Muscle of leg (tissue), 3 donors: ENCODE measurements at regions not wholly inside any gene's neighbourhood (a gene's known extent, or its start where the extent isn't known, plus 50 kb on each side); places are given as distances from the start of the nearest gene placed in this dataset.
"Not testable (repeated sequence)": the region's sequence is repeated elsewhere in the genome, so short reads cannot be mapped to it uniquely, and the experiment has no call there.

Source experiments
- DNase-seq: peaks from one replicate; pipeline ENCODE4 v3.0.0; 2013
- H3K27ac ChIP-seq: one replicate; pipeline ENCODE4 v1.5.1; 2013; ENCODE audit warnings: mild to moderate bottlenecking, low read length, control low read depth
- H3K27me3 ChIP-seq: one replicate; pipeline ENCODE4 v1.6.1; 2013; ENCODE audit warnings: low read length; ENCODE audit not compliant: control insufficient read depth, insufficient read depth
- H3K36me3 ChIP-seq: one replicate; pipeline ENCODE4 v1.6.1; 2013; ENCODE audit warnings: low read length; ENCODE audit not compliant: control insufficient read depth, insufficient read depth
- H3K4me1 ChIP-seq: one replicate; pipeline ENCODE4 v1.6.1; 2013; ENCODE audit warnings: low read length; ENCODE audit not compliant: control insufficient read depth, insufficient read depth
- H3K4me3 ChIP-seq: one replicate; pipeline ENCODE4 v1.5.1; 2013; ENCODE audit warnings: low read length, control low read depth
- H3K9me3 ChIP-seq: replicated peaks from 2 replicates; pipeline ENCODE4 v1.6.1; 2013; ENCODE audit warnings: low read depth, low read length; ENCODE audit not compliant: control insufficient read depth
- WGBS: methylation state at CpG from one replicate; pipeline ENCODE4 v1.1.5; 2013; ENCODE audit warnings: missing lambda C conversion rate; ENCODE audit not compliant: insufficient coverage; 5-methylcytosine and 5-hydroxymethylcytosine counted together

GRCh38 chr21:9847511-9847910 lies 673.9 kb upstream of the TPTE start:
- H3K4me3 ChIP-seq, H3K27ac ChIP-seq, DNase-seq, H3K27me3 ChIP-seq, H3K4me1 ChIP-seq, H3K36me3 ChIP-seq: not testable (repeated sequence)
- H3K9me3 ChIP-seq = peaks cover 20% of the 10 kb centered on the region
- WGBS = 71% methylated on average over 5 of the region's 7 CpGs

DNA sequence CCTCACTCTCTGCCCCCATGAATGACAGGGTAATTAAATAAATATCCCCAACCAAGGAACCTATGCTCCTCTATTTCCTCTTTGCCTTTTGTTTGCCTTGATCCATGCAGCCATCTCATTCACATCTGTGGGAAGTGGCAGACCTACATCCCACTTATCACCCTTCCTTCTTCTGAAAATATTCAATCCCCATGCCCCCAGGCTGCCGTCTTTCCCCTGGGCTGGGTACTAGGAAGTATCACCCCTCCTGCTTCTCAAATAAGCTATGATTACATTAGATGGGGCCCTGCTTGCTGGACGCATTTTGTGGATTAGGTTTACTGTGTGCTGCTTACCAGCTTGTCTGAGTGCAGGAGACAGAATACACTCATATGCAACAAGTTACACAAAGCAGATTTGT lies 670.2 kb upstream of the TPTE start:
- WGBS = no CpG with 5 or more reads among the region's 2 CpGs
- not testable (repeated sequence) for H3K36me3 ChIP-seq, H3K4me3 ChIP-seq, H3K4me1 ChIP-seq, H3K27ac ChIP-seq, H3K27me3 ChIP-seq, DNase-seq
- H3K9me3 ChIP-seq = peaks cover 10% of the 10 kb centered on the region

GRCh38 chr21:9851695-9852094 lies 669.7 kb upstream of the TPTE start:
- not testable (repeated sequence) for H3K9me3 ChIP-seq, H3K36me3 ChIP-seq, H3K27me3 ChIP-seq, DNase-seq, H3K27ac ChIP-seq, H3K4me3 ChIP-seq, H3K4me1 ChIP-seq
- 52% methylated on average over 4 of the region's 7 CpGs for WGBS

GRCh38 chr21:9857563-9857962 lies 663.8 kb upstream of the TPTE start:
- not testable (repeated sequence) for H3K36me3 ChIP-seq, H3K4me1 ChIP-seq, H3K27me3 ChIP-seq, H3K9me3 ChIP-seq, DNase-seq, H3K4me3 ChIP-seq, H3K27ac ChIP-seq
- WGBS = 38% methylated on average over 3 of the region's 9 CpGs

DNA sequence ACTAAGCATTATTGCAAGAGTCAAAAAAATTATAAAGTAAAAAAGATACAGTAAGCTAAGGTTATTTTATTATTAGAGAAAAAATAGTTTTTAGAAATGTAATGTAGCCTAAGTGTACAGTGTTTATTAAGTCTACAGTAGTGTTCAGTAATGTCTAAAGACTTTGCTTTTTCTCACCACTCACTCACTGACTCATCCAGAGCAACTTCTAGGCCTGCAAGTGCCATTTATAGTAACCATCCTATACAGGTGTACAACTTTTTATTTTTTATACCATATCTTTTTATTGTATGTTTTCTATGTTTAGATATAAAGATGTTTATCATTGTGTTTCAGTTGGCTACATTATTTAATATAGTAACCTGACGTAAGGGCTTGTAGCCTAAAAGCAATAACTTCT lies 661.5 kb upstream of the TPTE start:
- H3K9me3 ChIP-seq = peaks cover 11% of the 10 kb centered on the region

GRCh38 chr21:9862456-9862855 lies 658.9 kb upstream of the TPTE start:
- not testable (repeated sequence) for H3K36me3 ChIP-seq, H3K27ac ChIP-seq, H3K4me3 ChIP-seq, H3K4me1 ChIP-seq, H3K27me3 ChIP-seq, DNase-seq
- WGBS = 68% methylated on average over 3 of the region's 4 CpGs
- H3K9me3 ChIP-seq = peaks cover 11% of the 10 kb centered on the region

More for the DNA sequence above, 661.5 kb upstream of the TPTE start:
- H3K36me3 ChIP-seq, H3K4me3 ChIP-seq, H3K4me1 ChIP-seq, H3K27me3 ChIP-seq, H3K27ac ChIP-seq, DNase-seq: not testable (repeated sequence)
- no CpG with 5 or more reads among the region's 1 CpG for WGBS

GRCh38 chr21:9867815-9868214 lies 653.6 kb upstream of the TPTE start:
- not testable (repeated sequence) for H3K4me3 ChIP-seq, DNase-seq, H3K9me3 ChIP-seq, H3K4me1 ChIP-seq, H3K27me3 ChIP-seq, H3K27ac ChIP-seq, H3K36me3 ChIP-seq
- WGBS = no CpG with 5 or more reads among the region's 1 CpG

DNA sequence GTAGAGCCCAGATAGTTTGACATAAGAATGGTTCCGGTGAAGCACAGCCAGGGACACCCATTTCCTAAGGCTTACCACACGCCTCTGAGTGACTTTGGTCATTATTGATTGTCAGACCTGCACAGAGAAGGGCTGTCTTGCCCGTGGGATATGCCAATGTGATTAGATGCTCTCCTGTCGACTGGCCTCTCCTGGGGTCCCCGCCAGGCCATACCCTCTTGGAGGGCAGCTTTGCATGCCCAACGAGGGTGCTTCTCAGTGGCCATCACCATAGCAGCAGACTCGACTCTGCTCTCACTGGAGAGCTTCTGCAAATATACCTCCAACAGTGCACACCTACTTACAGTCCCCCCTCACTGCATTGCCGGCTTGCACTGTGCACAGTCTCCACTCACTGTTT lies 648.3 kb upstream of the TPTE start:
- H3K27me3 ChIP-seq, H3K27ac ChIP-seq, H3K4me1 ChIP-seq, H3K4me3 ChIP-seq, DNase-seq, H3K36me3 ChIP-seq: not testable (repeated sequence)
- 56% methylated on average over 6 of the region's 8 CpGs for WGBS
- H3K9me3 ChIP-seq = peaks cover 12% of the 10 kb centered on the region

DNA sequence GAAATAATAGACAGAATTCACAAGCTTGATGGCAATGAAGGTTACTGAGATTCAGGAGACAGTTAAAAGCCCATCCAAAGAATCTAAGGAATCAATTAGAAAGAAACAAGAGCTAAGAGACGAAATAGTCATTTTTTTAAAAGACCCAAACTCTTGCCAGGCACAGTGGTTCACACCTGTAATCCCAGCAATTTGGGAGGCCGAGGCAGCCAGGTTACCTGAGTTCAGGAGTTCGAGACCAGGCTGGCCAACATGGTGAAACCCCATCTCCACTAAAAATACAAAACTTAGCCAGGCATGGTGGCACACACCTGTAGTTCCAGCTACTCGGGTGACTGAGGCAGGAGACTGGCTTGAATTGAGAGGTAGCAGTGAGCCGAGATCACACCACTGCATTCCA lies 647.2 kb upstream of the TPTE start:
- peaks cover 15% of the 10 kb centered on the region for H3K9me3 ChIP-seq
- H3K4me1 ChIP-seq, DNase-seq, H3K36me3 ChIP-seq, H3K27ac ChIP-seq, H3K4me3 ChIP-seq, H3K27me3 ChIP-seq: not testable (repeated sequence)
- WGBS = 11% methylated on average over 1 of the region's 5 CpGs

GRCh38 chr21:9881430-9881829 lies 640.0 kb upstream of the TPTE start:
- H3K4me3 ChIP-seq, H3K27me3 ChIP-seq, DNase-seq, H3K27ac ChIP-seq, H3K4me1 ChIP-seq, H3K36me3 ChIP-seq: not testable (repeated sequence)
- 58% methylated on average over 4 of the region's 4 CpGs for WGBS
- peaks cover 38% of the 10 kb centered on the region for H3K9me3 ChIP-seq

GRCh38 chr21:9883047-9883446 lies 638.3 kb upstream of the TPTE start:
- not testable (repeated sequence) for H3K4me1 ChIP-seq, DNase-seq, H3K4me3 ChIP-seq, H3K27me3 ChIP-seq, H3K36me3 ChIP-seq, H3K27ac ChIP-seq
- WGBS = 35% methylated on average over 2 of the region's 2 CpGs
- H3K9me3 ChIP-seq = peaks cover 36% of the 10 kb centered on the region
